ENCODE measurements at regions not wholly inside any gene's neighbourhood (a gene's known extent, or its start where the extent isn't known, plus 50 kb on each side); places are given as distances from the start of the nearest gene placed in this dataset.

DNA sequence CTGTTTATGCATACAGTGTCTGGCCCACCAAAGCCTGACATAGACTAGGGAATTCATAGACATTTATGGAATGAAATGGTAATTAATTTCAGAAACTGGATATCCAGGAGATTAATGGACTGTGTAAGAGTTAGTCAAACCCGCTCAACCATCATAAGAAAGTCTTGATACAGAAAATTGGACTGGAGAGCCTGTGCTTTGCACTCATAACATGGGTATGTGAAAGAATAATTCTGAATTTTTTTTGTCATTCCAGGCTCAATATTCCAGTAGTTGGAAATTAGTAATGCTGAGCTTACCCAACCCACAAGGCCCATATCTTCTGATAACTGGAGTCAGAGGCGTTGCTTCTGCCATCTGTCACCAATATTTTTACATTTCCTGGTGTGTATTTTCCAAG is 799.7 kb upstream of the IGFBP3 start:
- no peak for DNase-seq (ENCODE audit: low spot score)

DNA sequence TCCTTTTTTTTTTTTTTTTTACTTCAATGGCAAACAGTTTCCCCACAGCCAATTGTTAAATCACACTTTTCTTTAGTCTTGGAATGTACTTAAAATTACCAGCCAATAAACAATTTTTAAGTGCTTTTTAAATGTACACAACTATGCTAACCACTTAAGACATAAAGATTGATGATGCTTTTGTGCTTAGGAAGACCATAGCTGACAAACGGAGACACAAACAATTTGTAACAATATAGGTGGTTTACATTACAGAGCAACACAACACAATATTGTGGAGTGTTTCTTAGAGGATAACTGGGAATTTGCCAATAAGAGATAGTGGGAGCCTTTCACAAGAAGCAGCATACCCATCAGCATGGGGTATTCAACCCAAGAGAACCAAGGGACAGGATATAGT is 798.5 kb upstream of the IGFBP3 start:
- DNase-seq (ENCODE audit: low spot score), result no peak

DNA sequence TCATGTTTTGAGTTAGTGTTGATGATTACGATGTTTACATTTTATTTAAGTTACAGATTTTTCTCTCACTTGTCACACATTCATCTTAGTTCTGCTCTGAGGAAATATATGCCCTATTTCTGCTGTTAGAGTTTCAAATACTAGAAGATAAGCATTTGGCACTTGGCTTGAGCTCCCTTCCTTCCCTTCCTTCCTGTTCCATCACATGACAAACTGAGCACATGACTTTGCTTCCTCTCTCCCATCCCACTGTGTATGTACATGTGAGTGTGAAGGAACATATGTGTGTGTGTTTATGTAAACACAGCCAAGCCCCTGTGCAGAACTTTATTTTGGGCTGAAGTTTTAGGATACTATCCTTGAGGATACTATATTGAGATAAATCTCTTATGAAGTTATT is 795.9 kb upstream of the IGFBP3 start:
- DNase-seq (ENCODE audit: low spot score), result no peak

DNA sequence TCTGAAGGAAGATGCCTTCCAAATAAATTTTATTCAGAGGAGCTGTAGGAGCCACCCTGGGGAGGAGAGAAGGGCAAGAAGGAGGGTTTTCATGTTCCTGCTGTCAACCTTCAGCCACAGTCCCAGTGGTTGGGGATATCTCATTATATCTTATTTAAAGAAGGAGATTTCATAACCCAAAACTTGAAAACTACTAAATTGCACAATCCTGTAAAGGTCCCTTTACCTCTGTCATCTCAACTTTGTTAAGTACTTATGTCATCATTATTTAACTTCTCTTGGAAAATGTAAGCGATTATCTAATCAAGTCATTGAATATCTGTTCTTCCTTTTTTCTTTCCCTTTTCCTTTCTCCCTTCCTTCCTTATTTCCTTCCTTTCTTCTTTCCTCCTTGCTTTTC is 794.5 kb upstream of the IGFBP3 start:
- no peak for DNase-seq (ENCODE audit: low spot score)

DNA sequence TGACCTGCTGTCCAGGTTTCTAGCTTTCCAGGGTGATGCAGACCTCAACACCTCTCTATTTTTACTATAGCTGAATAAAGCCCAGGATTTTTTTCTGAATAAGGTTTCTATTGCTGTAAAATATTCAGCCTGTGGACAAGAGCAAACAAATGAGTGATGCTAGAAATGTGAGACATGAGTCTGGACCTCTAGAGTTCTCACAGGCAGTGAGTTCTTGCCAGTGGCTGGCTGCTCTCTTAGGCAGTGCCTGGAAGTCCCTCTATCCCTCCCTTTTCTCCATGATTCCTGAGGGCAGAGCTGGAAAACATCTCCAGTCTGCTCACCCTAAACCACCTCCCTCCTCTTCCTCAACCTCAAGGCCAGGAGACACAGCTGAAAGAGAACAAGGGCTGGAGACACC is 793.8 kb upstream of the IGFBP3 start:
- no peak for DNase-seq (ENCODE audit: low spot score)

DNA sequence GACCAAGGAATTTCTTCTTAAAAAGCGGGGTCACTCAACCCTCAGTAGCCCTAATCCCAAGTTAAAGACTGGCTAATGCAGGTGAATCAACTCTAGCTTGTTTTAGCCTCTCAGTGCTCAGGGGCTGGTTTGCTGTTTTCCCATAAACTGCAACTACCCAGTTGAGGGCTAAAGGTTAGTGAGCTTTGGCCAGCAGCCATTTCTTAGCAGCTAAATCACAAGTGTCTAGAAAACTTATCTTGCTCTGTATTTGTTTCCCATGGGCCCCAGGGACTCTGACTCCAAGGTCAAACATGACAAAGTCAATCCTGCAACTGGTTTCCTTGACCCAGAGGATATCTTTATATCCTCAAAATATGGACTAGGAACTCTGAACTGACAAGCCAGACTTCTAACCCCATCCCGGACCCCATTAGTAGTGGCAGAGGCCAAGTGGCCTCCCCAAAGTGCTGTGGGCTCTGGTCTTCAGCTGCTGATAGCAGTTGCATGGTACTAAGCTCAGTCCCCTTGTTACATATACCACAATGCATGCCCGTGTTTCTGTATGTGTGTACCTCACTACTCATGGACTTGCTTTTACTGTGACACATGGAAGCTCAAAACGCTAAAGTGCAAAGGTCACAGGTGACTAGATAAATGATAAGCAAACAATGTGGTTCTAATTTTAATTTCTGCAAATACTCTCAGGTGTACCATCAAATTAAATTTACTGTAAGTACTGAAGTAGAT is 793.0 kb upstream of the IGFBP3 start:
- DNase-seq (ENCODE audit: low spot score), result no peak

DNA sequence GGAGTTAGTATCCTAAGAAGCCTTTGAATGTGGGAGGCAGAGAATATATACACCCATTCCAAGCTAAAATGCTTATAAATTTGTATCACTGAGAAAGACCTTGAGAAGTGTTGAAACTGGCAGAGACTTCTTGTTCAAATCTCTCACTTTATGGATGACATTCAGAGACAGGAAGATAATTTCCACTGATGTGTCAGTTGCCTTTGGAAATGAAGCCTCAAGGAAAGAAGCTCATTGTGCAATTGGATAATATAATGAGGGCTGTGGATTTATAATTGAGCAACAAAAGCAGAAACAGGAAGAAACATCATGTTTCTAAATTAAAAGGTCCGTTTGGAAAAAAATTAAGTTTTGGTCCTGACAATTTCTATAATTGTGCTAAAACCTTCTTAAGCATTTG is 789.9 kb upstream of the IGFBP3 start:
- no peak for DNase-seq (ENCODE audit: low spot score)

DNA sequence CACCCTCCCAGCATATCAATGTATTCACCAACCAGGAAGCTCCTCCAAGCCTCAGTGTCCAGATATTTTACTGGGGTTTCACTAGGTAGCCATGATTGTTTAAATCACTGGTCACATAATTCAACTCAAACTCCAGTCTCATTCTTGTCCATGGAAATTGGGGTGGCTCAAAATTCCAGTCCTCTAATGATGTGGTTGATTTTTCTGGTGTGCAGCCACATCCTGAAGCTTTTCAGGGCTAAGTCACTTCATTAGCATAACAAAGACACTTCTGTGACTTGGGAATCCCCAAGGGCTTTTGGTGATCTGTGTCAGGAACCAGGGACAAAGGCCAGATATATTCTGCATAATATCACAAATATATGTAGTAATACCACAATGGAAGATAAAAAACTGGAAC is 786.9 kb upstream of the IGFBP3 start:
- DNase-seq (ENCODE audit: low spot score), result no peak

DNA sequence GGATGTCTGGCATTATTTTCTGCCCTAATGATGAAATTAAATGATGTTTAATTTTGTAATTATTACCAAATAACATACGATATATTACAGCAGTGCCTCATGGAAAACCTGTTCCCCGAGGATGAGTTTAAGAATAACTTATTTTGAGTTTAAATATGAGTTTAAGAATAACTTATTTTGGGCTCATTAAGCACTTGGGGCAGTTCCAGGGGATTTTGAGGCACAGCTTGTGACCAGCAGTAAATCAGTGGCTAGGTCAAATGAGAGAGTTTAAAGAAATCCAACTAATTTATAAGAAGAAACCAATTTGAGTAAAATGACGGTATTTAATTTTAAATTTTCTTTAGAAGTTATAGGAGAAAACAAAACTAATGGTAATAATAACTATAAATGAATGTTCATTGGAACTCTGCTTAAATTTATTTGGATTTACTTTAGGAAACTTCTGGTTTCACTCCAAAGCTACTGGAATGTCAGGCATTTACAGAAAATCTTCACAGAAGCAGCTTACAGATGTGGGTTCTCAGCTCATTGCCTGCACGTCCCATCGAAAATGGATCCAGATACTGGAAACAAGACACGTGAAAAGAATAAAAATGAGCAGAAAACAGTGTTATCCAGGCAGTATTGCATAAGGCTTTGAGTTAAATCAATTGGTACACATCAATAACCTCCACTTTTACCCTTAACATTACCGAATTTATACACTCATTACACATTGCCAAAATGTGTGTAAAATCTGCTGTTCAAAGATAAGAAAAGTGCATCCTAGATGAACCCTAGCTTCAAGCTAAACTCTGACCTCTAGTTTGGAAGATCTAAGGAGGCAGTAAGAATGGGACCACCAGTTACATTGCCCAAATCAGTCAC is 784.5 kb upstream of the IGFBP3 start:
- DNase-seq (ENCODE audit: low spot score), result no peak

DNA sequence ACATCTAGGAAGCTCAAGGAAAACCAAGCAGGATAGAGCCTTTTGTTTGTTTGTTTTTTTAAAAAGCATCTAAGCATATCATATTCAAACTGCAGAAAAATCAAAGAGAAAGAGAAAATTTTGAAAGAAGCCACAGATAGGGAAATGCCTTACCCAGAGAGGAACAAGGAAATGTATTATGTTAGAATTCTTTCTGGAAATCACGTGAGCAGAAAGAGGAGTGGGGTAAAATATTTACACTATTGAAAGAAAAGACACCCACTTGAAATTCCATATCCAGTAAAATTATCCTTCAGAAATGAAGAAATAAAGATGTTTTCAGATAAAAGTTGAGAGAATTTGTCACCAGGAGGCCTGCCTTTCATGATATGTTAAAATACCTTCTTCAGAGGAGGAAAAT is 775.7 kb upstream of the IGFBP3 start:
- DNase-seq (ENCODE audit: low spot score), result no peak

DNA sequence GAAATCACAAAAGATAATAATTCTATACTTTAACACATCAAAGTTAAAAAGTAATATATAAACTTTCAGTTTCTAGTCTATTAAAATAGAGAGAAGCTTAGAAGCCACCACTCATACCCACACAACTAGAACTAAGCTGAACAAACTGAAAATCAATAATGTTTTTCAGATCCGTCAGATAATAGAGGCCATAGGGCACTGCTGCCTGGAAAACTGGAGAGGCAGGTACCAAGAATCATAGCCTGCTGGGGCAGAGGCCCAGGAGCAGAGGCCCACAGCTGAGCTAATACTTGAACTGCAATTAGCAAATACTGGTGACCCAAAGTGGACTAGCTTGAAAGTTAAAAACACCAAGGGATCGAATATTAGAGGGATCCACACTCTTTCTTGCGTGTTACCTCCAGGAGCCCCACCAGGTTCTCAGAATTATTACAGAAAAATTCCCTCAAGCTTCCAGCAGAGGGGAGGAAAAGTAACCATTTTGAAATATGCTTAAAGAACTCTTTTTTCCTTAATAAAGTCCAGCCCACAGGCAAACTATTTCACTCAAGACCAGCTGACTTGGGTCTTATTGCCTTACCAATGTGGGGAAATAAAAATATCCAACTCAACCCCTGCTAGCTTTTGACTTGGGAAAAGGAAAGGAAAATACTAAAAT is 774.1 kb upstream of the IGFBP3 start:
- no peak for DNase-seq (ENCODE audit: low spot score)

DNA sequence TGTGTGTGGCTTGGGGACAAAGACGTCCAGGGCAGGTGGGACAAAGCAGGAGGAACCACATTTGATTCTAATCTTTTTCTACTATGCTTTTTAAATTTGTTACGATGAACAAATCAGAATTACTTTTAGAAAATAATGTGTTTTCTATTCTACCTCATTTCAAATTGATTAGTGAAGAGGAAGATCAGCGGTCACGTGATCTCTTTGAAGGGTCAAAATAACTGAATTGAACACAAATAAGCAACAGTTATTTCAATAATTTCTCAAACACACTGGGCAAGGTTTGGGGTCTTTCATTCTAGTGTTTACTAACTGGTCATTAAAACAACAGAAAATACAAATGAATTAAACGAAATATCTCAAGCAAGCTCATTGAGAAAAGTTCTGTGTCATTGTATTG is 773.0 kb upstream of the IGFBP3 start:
- no peak for DNase-seq (ENCODE audit: low spot score)

DNA sequence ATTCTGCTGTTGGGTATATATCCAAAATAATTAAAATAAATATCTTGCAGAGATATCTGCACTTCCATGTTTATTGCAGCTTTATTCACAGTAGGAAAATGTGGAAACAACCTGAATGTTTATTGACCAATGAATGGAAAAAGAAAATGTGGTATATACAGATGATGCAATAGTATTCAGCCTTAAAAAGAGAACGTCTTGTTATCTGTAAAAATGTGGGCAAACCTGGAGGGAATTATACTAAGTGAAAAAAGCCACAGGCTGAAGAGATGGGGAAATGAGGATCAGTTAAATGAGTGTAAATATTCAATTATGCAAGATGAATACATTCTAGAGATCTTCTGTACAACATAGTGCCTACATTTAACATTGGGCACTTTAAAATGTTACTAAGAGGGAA is 766.1 kb upstream of the IGFBP3 start:
- DNase-seq (ENCODE audit: low spot score), result no peak

DNA sequence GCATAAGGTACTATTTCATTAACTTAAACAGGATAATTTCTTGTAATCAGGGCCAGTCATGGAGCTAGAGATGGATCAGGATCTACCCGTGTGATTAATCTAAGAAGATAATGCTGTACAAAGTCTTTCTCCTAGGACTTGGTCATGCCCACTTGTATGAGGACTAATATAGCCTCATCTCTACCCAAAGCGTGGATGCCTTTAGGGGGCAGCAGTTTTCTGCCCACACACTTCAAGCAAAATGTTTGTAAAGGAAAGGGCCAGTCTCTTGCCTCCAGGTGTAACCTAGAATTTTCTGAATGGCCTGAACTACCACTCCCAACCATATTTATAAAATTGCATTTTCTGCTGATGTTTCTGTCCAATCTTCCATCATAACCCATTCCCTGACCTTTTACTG is 764.0 kb upstream of the IGFBP3 start:
- no peak for DNase-seq (ENCODE audit: low spot score)

DNA sequence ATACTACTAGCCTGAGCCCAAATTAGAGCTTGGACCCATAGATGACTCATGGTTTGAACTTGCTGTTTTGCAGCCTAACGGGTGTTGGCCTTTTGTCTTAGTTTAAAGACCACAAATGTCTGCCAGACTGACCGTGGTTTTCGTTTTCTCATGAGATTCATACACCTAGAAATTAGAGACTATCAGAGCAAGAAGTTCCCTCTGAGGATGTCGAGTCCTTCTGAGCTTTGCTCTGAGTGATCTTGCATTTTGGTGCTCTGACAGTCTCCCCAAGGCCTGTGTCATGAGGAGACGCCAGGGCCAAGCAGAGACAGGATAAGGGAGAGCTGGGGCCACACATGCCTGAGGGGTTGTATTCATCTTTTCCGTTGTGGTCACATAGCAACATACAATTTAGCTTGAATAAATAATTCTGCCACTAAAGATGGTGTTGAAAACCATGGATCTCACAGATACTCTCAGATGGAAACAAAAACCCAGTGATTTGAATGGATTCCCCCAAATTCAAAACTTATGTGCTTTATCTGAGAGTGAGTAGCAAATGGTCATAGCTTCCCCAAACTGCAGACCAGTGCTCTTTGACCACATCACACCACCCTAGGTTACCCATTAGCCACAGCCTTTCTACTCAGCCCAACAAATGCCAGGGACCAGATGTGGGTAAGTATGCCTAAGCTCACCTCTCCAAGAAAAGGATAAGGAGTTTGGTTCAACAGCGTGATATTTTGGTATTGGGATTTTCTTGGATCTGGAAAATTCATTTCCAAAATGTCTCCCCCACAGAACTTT is 762.0 kb upstream of the IGFBP3 start:
- DNase-seq (ENCODE audit: low spot score), result no peak

DNA sequence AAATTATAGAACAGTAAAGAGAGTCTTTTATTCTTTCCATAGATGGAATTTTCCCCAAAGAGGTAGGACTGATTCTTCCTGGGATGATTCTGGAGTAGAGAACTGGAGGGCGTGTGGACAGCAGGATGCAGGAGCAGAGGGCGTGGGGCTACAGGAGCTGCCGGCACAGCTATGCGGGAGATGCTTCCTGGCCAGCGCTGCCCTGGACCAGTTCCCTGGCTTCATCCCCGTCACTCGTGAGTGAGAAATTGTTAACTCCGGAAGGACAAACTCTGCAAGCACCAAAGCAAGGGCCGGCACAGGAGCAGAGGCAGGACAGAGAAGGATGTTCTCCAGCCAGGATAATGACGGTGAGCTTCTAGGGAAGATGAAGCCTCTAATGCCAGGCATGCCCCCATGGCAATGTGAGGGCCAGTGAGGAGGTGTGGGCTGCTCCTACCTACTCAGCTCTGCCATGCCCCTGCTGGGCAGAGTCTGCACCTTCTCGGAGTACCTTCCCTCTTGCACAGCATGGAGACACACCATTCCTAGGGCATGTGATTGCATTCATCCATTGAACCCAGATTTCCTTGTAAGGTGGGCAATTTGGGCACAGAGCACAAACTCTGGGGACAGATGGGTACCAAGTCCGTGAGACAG is 760.9 kb upstream of the IGFBP3 start:
- no peak for DNase-seq (ENCODE audit: low spot score)

DNA sequence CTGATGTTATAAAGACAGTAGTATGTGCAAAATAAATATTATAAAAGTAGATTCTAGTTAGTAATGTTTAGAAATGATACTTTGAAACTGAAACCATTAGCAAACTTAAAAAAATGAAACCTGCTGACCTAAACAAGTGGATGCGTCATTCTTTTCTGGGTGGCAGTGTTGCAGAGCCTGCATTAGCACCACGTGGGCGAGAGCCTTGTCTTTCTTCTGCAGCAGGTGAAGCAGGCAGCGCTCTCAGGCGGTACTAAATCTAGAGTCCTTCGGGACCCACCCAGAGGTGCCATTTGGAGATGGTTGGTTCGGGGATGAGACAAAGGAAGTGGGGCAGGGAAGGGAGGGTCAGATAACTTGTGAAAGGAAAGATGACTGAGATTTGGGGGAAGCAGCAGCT is 759.1 kb upstream of the IGFBP3 start:
- no peak for DNase-seq (ENCODE audit: low spot score)

DNA sequence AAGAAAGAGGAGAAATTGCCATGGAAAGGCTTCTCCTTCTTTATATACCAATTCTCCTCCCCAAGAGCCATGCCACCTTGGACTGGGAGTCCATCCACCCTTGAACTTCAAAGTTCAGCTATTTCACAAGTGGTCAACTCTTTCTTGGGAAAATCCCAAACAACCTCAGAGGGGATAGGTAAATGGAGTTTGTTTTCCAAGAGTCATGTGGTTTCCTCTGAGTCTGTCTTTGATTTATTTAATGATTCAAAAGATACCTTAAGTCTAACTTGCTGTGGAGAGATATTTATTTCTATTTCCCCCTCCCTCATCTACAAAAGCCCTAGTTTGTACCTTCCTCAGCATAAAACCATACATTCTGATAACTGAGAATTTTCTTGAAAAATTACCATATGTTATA is 758.6 kb upstream of the IGFBP3 start:
- DNase-seq (ENCODE audit: low spot score), result no peak

DNA sequence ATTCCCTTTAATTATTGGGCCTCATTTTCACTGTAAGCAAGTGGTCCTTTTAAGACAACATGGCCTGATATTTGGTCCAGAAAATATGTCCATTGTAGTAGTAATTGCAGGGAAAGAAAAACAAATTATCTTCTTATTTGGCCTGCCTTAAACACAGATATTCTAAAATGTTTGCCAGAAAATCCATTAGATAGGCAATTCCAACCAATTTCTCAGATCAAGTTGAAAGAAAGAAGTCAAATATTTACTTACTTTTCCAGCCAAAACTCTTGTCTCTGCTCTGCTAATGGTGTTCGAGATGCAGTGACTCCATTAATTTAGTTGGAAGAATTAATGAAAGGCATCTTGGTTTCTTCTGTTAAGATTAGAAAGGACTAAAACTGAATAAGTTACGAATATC is 757.3 kb upstream of the IGFBP3 start:
- no peak for DNase-seq (ENCODE audit: low spot score)

DNA sequence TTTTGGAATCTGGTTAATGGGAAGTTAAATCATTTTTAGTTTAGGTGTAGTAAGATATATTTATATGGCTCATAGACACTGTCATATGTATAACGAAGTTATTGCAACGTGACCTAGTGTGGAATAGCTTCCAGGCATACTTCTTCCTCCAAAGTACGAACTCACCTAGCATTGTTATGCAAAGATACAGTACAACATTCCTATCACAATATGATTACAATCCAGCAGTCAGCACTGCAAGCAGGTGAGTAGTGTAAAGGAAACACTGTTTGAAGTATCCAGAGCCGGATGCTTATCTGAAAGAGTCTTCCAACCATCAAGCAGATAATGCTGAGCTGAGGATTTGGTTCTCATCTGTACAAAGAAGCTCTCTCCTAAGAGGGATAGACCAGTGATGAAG is 754.4 kb upstream of the IGFBP3 start:
- no peak for DNase-seq (ENCODE audit: low spot score)

DNA sequence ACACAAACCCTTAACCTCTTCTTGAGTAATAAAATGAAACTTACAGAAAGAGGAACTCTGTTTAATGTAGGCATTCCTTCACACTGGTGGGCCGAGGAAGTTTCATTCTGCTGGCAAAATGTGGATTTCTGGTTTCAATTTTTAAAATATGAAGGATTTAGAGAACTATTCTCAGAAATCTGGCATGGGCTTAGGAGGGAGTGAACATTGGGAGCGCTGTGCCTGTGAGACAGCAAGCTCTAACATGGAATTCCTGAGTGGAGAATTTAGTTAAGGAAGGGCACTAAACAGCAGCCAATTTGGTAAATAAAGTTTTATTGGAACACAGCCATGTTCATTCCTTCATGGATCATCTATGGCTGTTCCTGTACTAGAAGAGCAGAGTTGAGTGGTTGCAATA is 751.8 kb upstream of the IGFBP3 start:
- no peak for DNase-seq (ENCODE audit: low spot score)
